OCI-LY7 (cell line): ENCODE measurements at regions not wholly inside any gene's neighbourhood (a gene's known extent, or its start where the extent isn't known, plus 50 kb on each side); places are given as distances from the start of the nearest gene placed in this dataset.

Experiments
- BruUV-seq: library from RNA; stranded (reverse); fragments of 400-500 nt; replicated peaks from 2 replicates; lab custom pipeline; 2021; lab: Mats Ljungman, UMichigan
- CTCF ChIA-PET: fragments of 300-600 bp; sonication (Branson Sonifier 250); formaldehyde crosslinking; loops from one replicate; lab custom pipeline; 2022; ENCODE audit warnings: antibody characterized with exemption; ENCODE audit not compliant: unreplicated experiment; lab: Charles Lee
- POLR2A ChIA-PET: fragments of 300-600 bp; sonication (Branson Sonifier 250); formaldehyde crosslinking; loops from one replicate; lab custom pipeline; 2022; ENCODE audit warnings: antibody characterized with exemption; lab: Charles Lee
- DNase-seq: peaks from one replicate; pipeline ENCODE4 v3.0.0-alpha.2; 2015; ENCODE audit warnings: low spot score
- H2AFZ ChIP-seq: fragments of 200-600 bp; sonication (generic), shearing (Covaris generic); 2 replicates; pipeline ENCODE4 v1.6.1; 2014; ENCODE audit warnings: mild to moderate bottlenecking, antibody characterized with exemption, low read length, moderate library complexity
- H3K27ac ChIP-seq: fragments of 200-600 bp; sonication (generic); 2 replicates; pipeline ENCODE4 v1.5.1; 2014; ENCODE audit warnings: mixed run types, low read depth, mild to moderate bottlenecking, moderate library complexity, low read length, inconsistent platforms; ENCODE audit not compliant: poor library complexity, severe bottlenecking
- H3K36me3 ChIP-seq: fragments of 200-600 bp; sonication (generic); 2 replicates; pipeline ENCODE4 v1.6.1; 2014; ENCODE audit warnings: mild to moderate bottlenecking, antibody characterized with exemption, low read length, moderate library complexity, mixed read lengths; ENCODE audit not compliant: insufficient read depth
- H3K4me1 ChIP-seq: fragments of 200-600 bp; sonication (generic); 2 replicates; pipeline ENCODE4 v1.5.1; 2014; ENCODE audit warnings: mild to moderate bottlenecking, low read length; ENCODE audit not compliant: insufficient read depth, poor library complexity, severe bottlenecking
- H3K4me2 ChIP-seq: fragments of 200-600 bp; sonication (generic); 2 replicates; pipeline ENCODE4 v1.6.1; 2014; ENCODE audit warnings: mild to moderate bottlenecking, low read length
- H3K4me3 ChIP-seq: fragments of 200-600 bp; sonication (generic); 2 replicates; pipeline ENCODE4 v1.5.1; 2014; ENCODE audit warnings: mild to moderate bottlenecking, low read depth, low read length; ENCODE audit not compliant: poor library complexity, severe bottlenecking
- H3K79me2 ChIP-seq: fragments of 200-600 bp; sonication (generic); 2 replicates; pipeline ENCODE4 v1.6.1; 2016; ENCODE audit warnings: low read depth, mild to moderate bottlenecking, low read length, moderate library complexity, mixed read lengths; ENCODE audit not compliant: insufficient read depth
- H3K9me2 ChIP-seq: fragments of 200-600 bp; sonication (generic); 2 replicates; pipeline ENCODE4 v1.6.1; 2016; ENCODE audit warnings: mild to moderate bottlenecking, low read length, mixed read lengths; ENCODE audit not compliant: insufficient read depth
- H3K9me3 ChIP-seq: fragments of 200-600 bp; sonication (generic); 2 replicates; pipeline ENCODE4 v1.6.1; 2014; ENCODE audit warnings: mild to moderate bottlenecking, mixed run types, low read length, mixed read lengths
- H4K20me1 ChIP-seq: fragments of 200-600 bp; sonication (generic); 2 replicates; pipeline ENCODE4 v1.6.1; 2014; ENCODE audit warnings: mild to moderate bottlenecking, antibody characterized with exemption, low read length, moderate library complexity, mixed read lengths; ENCODE audit not compliant: insufficient read depth
- EZH2phosphoT487 ChIP-seq: fragments of 200-600 bp; sonication (generic); IDR thresholded peaks from 2 replicates; pipeline ENCODE4 v1.6.1; 2018; ENCODE audit warnings: low read depth, borderline replicate concordance, mild to moderate bottlenecking, mixed run types, antibody characterized with exemption, low read length, moderate library complexity, mixed read lengths
- intact Hi-C: fragments of 100-400 bp; cut with micrococcal nuclease; formaldehyde crosslinking; loops from one replicate; pipeline ENCODE4 v1.10.0; 2022; ENCODE audit not compliant: unreplicated experiment
- TF ChIP-seq, protein P1 (sequence below): fragments of 200-600 bp; sonication (generic); conservative IDR thresholded peaks from 2 replicates; pipeline ENCODE4 v1.5.1; 2014; ENCODE audit warnings: mild to moderate bottlenecking, antibody characterized with exemption, low read length, moderate library complexity, mixed read lengths

DNA sequence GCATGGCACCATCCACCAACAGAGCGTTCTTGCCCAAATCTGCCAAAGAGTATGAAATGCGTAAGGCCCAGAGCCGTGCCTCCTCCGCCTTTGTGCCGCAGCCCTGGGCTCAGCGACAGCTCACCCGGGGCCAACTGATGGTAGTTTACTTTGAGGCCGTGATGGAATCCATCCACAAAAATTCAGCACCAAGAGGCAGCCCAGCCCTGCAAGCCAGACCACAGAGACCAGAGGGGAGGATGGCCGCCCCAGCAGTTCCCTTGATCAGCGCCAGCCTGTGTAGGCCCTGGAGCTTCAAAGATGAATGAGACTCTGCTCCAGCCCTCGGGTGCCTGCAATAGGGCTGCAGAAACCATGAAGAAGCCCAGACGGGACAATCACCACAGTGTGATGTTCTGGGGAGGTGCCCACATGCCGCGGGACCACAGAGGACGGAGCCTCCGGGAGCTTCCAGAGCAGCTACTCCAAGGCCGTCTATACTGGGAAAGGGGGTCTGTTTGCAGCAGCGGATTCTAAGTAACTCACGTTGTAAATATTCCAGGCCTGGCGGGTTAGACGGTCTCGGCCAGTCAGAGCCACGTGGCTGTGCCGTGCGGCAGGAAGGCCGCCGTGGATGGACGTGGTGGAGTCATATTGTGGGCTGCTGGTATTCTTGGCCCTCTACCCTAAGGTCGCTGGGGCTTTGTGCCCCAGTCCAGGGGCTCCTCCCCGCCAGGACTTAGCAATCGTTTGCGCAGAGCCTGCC is 80.3 kb downstream of the RBFOX3 start:
- Histone ChIP-seq H3K4me1 (peaks cover 3% of the 10 kb centered on the region), H2AFZ (no peak overlapping the region), H3K4me3 (no peak overlapping the region), H3K9me3 (no peaks in the 10 kb centered on the region), H3K79me2 (no peaks in the 10 kb centered on the region), H4K20me1 (no peaks in the 10 kb centered on the region), H3K4me2 (no peak overlapping the region), H3K36me3 (no peaks in the 10 kb centered on the region), H3K27ac (no peak overlapping the region), H3K9me2 (no peaks in the 10 kb centered on the region)
- intact Hi-C loops = no loop called here
- BruUV-seq = no TSS peak
- no peak for DNase-seq
- CTCF ChIA-PET = no interaction called here
- POLR2A ChIA-PET = no interaction called here
- no peak for TF ChIP-seq EZH2phosphoT487
- TF ChIP-seq, protein P1, sequence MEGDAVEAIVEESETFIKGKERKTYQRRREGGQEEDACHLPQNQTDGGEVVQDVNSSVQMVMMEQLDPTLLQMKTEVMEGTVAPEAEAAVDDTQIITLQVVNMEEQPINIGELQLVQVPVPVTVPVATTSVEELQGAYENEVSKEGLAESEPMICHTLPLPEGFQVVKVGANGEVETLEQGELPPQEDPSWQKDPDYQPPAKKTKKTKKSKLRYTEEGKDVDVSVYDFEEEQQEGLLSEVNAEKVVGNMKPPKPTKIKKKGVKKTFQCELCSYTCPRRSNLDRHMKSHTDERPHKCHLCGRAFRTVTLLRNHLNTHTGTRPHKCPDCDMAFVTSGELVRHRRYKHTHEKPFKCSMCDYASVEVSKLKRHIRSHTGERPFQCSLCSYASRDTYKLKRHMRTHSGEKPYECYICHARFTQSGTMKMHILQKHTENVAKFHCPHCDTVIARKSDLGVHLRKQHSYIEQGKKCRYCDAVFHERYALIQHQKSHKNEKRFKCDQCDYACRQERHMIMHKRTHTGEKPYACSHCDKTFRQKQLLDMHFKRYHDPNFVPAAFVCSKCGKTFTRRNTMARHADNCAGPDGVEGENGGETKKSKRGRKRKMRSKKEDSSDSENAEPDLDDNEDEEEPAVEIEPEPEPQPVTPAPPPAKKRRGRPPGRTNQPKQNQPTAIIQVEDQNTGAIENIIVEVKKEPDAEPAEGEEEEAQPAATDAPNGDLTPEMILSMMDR = no peak

DNA sequence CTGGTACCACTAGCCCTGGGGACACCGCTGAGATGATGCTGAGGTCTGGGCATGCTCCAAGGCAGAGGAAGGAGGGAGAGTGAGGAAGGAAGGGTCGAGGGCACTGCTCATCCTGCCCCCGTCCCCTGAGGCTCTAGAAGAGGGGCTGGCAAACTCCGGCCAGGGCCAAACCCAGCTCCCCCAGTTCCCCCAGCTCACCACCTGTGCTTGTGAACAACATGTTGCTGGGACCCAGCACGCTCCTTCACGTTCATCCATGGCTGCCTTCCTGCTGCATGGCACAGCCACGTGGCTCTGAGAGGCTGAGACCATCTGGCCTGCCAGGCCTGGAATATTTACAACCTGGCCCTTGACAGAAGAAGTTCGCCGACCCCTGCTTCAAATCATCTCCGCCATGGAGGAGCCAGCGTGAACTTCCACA is 81.2 kb downstream of the RBFOX3 start:
- no peak overlapping the region for H3K4me3 ChIP-seq
- TF ChIP-seq EZH2phosphoT487 = no peak
- TF ChIP-seq, protein P1 = no peak
- no peak overlapping the region for H3K4me2 ChIP-seq
- no peaks in the 10 kb centered on the region for H3K9me3 ChIP-seq
- ChIA-PET CTCF (no interaction called here), POLR2A (no interaction called here)
- H2AFZ ChIP-seq = no peak overlapping the region
- H3K79me2 ChIP-seq = no peaks in the 10 kb centered on the region
- H3K36me3 ChIP-seq = no peaks in the 10 kb centered on the region
- intact Hi-C loops = no loop called here
- H3K9me2 ChIP-seq = no peaks in the 10 kb centered on the region
- BruUV-seq = no TSS peak
- no peak overlapping the region for H3K27ac ChIP-seq
- no peaks in the 10 kb centered on the region for H4K20me1 ChIP-seq
- no peak for DNase-seq
- peaks cover 3% of the 10 kb centered on the region for H3K4me1 ChIP-seq

DNA sequence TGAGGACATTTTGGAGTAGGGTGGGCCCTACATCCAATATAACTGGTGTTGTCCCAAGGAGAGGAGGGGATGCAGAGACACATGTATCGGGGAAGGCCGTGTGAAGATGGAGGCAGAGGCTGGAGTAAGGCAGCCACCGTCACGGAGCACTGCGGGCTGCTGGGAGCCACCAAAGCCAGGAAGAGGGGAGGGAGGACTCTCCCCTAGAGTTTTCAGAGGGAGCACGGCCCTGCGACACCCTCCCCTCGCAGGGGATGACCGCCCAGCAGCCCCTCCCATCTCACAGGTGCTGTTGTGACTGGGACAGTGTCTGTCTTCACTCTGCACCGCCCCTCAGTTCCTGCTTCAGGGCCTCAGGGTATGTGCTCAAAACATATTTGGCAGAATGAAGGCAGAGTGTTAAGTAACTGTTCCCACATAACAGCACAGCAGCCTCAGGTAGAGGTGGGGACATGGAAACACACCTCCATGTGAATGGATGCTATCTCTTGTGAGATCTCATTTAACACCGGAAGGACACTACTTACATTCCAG is 82.2 kb downstream of the RBFOX3 start:
- CTCF ChIA-PET = no interaction called here
- Histone ChIP-seq H3K4me2 (no peak overlapping the region), H3K9me2 (no peaks in the 10 kb centered on the region), H3K4me1 (peaks cover 3% of the 10 kb centered on the region), H3K79me2 (no peaks in the 10 kb centered on the region), H3K4me3 (no peak overlapping the region), H3K36me3 (no peaks in the 10 kb centered on the region), H3K27ac (no peak overlapping the region), H2AFZ (no peak overlapping the region), H4K20me1 (no peaks in the 10 kb centered on the region), H3K9me3 (no peaks in the 10 kb centered on the region)
- no TSS peak for BruUV-seq
- intact Hi-C loops = no loop called here
- no peak for TF ChIP-seq EZH2phosphoT487
- TF ChIP-seq, protein P1 = no peak
- no peak for DNase-seq
- POLR2A ChIA-PET = no interaction called here
